Suprapubic skin (tissue), 4 donors: ENCODE measurements at regions not wholly inside any gene's neighbourhood (a gene's known extent, or its start where the extent isn't known, plus 50 kb on each side); places are given as distances from the start of the nearest gene placed in this dataset.

Experiments used
- DNase-seq, 2 donors: peaks; one replicate each; pipeline ENCODE4 v3.0.0-alpha.2; 2019; ENCODE audit warnings: low spot score in 2 of 2
- H3K27ac ChIP-seq: fragments of 200-600 bp; sonication (generic); one replicate; pipeline ENCODE4 v1.5.1; 2019
- H3K27me3 ChIP-seq: fragments of 200-600 bp; sonication (generic); one replicate; pipeline ENCODE4 v1.5.1; 2019
- H3K36me3 ChIP-seq: fragments of 200-600 bp; sonication (generic); one replicate; pipeline ENCODE4 v1.5.1; 2019
- H3K4me1 ChIP-seq: fragments of 200-600 bp; sonication (generic); one replicate; pipeline ENCODE4 v1.5.1; 2019
- H3K4me3 ChIP-seq: fragments of 200-600 bp; sonication (generic); one replicate; pipeline ENCODE4 v1.5.1; 2019; ENCODE audit warnings: mild to moderate bottlenecking
- H3K9me3 ChIP-seq: fragments of 200-600 bp; sonication (generic); one replicate; pipeline ENCODE4 v1.5.1; 2019
- CTCF ChIP-seq, 2 donors: fragments of 200-600 bp in 1 of 2; fragments of 450-650 bp in 1 of 2; sonication (generic) in 1 of 2; IDR thresholded peaks; one replicate each; pipeline ENCODE4 v1.5.1; 2016 to 2019; ENCODE audit warnings: antibody characterized with exemption in 2 of 2, mild to moderate bottlenecking in 1 of 2, moderate library complexity in 1 of 2
- EP300 ChIP-seq: sonication (generic); formaldehyde crosslinking; IDR thresholded peaks from one replicate; pipeline ENCODE4 v1.6.1; 2017; ENCODE audit warnings: antibody characterized with exemption
- POLR2A ChIP-seq, 2 donors: fragments of 450-650 bp; IDR thresholded peaks; one replicate each; pipeline ENCODE4 v1.6.1; 2017; ENCODE audit warnings: antibody characterized with exemption in 2 of 2, mild to moderate bottlenecking in 2 of 2, moderate library complexity in 2 of 2
- POLR2AphosphoS5 ChIP-seq, 3 donors: sonication (generic); formaldehyde crosslinking; IDR thresholded peaks; one replicate each; pipeline ENCODE4 v1.6.1; 2017; ENCODE audit warnings: antibody characterized with exemption in 3 of 3
- WGBS: methylation state at CpG from one replicate; pipeline ENCODE4 v1.1.5; 2018; 5-methylcytosine and 5-hydroxymethylcytosine counted together

GRCh38 chr7:17709127-17709526, 231.2 kb downstream of the SNX13 start:
- Histone ChIP-seq H3K27me3 (no peaks in the 10 kb centered on the region), H3K27ac (no peak overlapping the region), H3K4me1 (peaks cover 5% of the 10 kb centered on the region), H3K4me3 (no peak overlapping the region), H3K36me3 (no peaks in the 10 kb centered on the region), H3K9me3 (no peaks in the 10 kb centered on the region)
- 64% methylated on average over 1 of the region's 1 CpG for WGBS
- DNase-seq = no peak
- TF ChIP-seq CTCF (IDR thresholded peaks at IDR 0.05) (no peak), POLR2AphosphoS5 (IDR thresholded peaks at IDR 0.05) (no peak), POLR2A (IDR thresholded peaks at IDR 0.05) (no peak), EP300 (no peak)

DNA sequence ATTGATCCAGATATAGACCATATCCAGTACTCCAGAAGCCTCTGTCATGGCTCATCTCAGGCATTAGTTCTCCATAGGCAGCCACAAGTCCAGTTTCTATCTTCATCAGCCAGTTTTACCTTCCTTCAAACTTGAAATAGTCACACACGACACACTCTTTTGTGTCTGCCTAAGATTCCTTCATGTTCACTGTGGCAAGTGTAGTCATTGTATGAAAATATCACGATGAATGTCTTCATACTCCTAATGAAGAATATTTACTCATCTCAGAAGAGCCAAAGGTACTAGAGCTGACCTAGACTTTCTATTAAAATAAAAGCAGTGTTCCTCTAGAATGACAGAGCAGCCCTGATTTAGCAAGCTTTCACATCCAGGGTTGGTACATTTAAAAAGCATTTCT, 230.7 kb downstream of the SNX13 start:
- H3K27ac ChIP-seq = no peak overlapping the region
- no peak overlapping the region for H3K4me3 ChIP-seq
- DNase-seq = no peak
- H3K4me1 ChIP-seq = peaks cover 5% of the 10 kb centered on the region
- H3K27me3 ChIP-seq = no peaks in the 10 kb centered on the region
- no peaks in the 10 kb centered on the region for H3K36me3 ChIP-seq
- 86% methylated on average over 2 of the region's 2 CpGs for WGBS
- H3K9me3 ChIP-seq = no peaks in the 10 kb centered on the region
- no peak for TF ChIP-seq POLR2A (IDR thresholded peaks at IDR 0.05)
- TF ChIP-seq CTCF (IDR thresholded peaks at IDR 0.05) = no peak
- no peak for TF ChIP-seq POLR2AphosphoS5 (IDR thresholded peaks at IDR 0.05)
- TF ChIP-seq EP300 = no peak

DNA sequence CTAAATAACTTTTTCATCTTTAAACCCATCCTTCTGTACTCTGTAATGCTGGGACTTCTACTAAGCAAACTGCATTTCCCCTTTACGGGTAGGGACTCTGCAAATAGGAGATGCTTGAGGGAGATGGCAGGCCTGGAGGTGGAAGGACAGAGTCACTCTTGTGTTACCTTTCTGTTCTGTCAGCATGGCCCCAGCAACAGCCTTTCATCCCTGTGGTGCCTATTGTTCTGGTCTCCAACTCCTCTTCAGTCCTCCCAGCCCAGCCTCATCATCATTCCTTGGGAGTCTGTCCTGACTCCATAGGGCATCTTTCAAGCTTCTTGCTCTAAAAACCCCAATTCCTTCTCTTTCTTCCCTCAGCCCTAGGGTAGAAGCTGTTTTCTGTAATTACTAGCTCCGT, 230.0 kb downstream of the SNX13 start:
- Histone ChIP-seq H3K27ac (no peak overlapping the region), H3K36me3 (no peaks in the 10 kb centered on the region), H3K4me3 (no peak overlapping the region), H3K9me3 (no peaks in the 10 kb centered on the region), H3K4me1 (peaks cover 5% of the 10 kb centered on the region), H3K27me3 (no peaks in the 10 kb centered on the region)
- no peak for DNase-seq
- TF ChIP-seq EP300 (no peak), POLR2A (IDR thresholded peaks at IDR 0.05) (no peak), CTCF (IDR thresholded peaks at IDR 0.05) (no peak), POLR2AphosphoS5 (IDR thresholded peaks at IDR 0.05) (no peak)
- 86% methylated on average over 2 of the region's 2 CpGs for WGBS

- no peaks in the 10 kb centered on the region for H3K9me3 ChIP-seq
- TF ChIP-seq POLR2A (IDR thresholded peaks at IDR 0.05) (no peak), POLR2AphosphoS5 (IDR thresholded peaks at IDR 0.05) (no peak), CTCF (IDR thresholded peaks at IDR 0.05) (no peak), EP300 (no peak)
- no peaks in the 10 kb centered on the region for H3K36me3 ChIP-seq
- H3K27me3 ChIP-seq = no peaks in the 10 kb centered on the region
- 84% methylated on average over 1 of the region's 1 CpG for WGBS
- no peak for DNase-seq
- H3K4me1 ChIP-seq = no peaks in the 10 kb centered on the region
- H3K27ac ChIP-seq = no peak overlapping the region
- H3K4me3 ChIP-seq = no peak overlapping the region
Measured at GRCh38 chr7:17713584-17713983, 226.7 kb downstream of the SNX13 start.

GRCh38 chr7:17716816-17717215, 223.5 kb downstream of the SNX13 start:
- Histone ChIP-seq H3K27ac (no peak overlapping the region), H3K4me1 (no peaks in the 10 kb centered on the region), H3K9me3 (no peaks in the 10 kb centered on the region), H3K4me3 (no peak overlapping the region), H3K36me3 (no peaks in the 10 kb centered on the region), H3K27me3 (no peaks in the 10 kb centered on the region)
- no peak for DNase-seq
- WGBS = 94% methylated on average over 2 of the region's 2 CpGs
- TF ChIP-seq EP300 (no peak), POLR2AphosphoS5 (IDR thresholded peaks at IDR 0.05) (no peak), CTCF (IDR thresholded peaks at IDR 0.05) (no peak), POLR2A (IDR thresholded peaks at IDR 0.05) (no peak)
